Medulla oblongata (tissue), 1 donor: ENCODE measurements at regions not wholly inside any gene's neighbourhood (a gene's known extent, or its start where the extent isn't known, plus 50 kb on each side); places are given as distances from the start of the nearest gene placed in this dataset.
"Not testable (repeated sequence)": the region's sequence is repeated elsewhere in the genome, so short reads cannot be mapped to it uniquely, and the experiment has no call there.

Experiments used
- DNase-seq: peaks from one replicate; pipeline ENCODE4 v3.0.0-alpha.2; 2015; ENCODE audit errors: extremely low spot score

DNA sequence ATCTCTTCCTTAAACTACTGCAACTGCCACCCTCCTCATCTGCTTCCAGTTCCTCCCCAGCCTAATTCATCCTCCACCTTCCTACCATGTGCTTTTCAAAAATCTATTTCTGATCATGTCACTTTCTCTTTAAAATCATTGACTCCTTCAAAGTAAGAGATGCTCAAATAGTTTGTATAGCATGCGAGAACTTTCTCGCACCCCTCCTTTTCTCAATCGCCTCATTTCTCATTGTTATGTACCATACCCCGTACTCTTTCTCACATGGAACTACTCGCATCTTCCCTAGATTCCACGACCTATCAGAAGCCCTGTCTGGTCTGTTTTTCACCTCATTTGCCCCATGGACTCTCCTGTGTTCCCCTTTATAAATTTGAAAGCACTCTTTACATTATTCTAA, 238.2 kb downstream of the NRIP1 start:
- DNase-seq, result no peak

DNA sequence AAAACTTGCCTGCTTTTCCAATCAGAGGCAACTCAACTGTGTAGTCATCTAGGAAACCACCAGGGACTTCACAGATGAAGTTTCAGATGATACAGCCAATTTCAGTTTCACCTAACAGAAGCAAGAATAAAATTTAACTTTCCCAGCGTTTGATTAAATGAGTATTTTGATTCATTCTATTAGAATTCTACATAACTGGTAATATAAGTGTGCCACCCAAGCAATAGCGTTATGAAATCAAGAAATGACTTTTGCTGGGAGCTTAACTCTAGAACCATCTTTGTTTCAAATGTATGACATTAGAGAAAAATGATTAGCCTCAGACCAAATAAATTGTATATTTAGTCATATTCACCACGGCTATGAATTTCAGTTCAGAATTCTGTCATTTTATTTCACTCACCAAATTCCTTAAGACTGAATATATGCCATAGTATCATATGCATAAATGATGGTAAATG, 239.3 kb downstream of the NRIP1 start:
- DNase-seq, result no peak

GRCh38 chr21:14824126-14824525, 240.7 kb downstream of the NRIP1 start:
- no peak for DNase-seq

GRCh38 chr21:14817311-14817710, 247.5 kb downstream of the NRIP1 start:
- DNase-seq, result no peak

GRCh38 chr21:14814991-14815390, 249.8 kb downstream of the NRIP1 start:
- no peak for DNase-seq

DNA sequence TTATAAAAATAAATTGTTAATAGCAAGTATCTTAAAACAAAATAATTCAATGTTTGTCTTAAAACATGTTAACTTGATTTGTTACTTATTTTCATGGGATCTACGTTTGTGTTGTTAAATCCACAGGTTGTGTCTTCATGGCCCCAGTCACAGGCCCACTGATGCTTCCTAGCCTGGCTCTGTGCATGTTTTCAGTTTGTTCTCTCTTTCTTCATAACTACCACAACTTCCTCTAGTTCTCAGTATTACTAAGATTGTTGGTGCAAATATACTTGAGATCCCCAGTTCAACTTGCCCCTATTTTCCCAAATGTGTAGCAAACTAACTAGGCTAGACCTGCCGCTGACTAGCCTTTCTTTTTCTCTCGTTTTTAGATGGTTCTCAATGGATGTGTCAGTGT, 250.5 kb downstream of the NRIP1 start:
- DNase-seq, result no peak

DNA sequence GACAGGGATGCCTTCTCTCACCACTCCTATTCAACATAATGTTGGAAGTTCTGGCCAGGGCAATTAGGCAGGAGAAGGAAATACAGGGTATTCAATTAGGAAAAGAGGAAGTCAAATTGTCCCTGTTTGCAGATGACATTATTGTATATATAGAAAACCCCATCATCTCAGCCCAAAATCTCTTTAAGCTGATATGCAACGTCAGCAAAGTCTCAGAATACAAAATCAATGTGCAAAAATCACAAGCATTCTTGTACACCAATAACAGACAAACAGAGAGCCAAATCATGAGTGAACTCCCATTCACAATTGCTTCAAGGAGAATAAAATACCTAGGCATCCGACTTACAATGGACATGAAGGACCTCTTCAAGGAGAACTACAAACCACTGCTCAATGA, 258.1 kb upstream of the SAMSN1 start:
- not testable (repeated sequence) for DNase-seq

- no peak for DNase-seq
Observed at GRCh38 chr21:14797543-14797942, 251.4 kb upstream of the SAMSN1 start.

DNA sequence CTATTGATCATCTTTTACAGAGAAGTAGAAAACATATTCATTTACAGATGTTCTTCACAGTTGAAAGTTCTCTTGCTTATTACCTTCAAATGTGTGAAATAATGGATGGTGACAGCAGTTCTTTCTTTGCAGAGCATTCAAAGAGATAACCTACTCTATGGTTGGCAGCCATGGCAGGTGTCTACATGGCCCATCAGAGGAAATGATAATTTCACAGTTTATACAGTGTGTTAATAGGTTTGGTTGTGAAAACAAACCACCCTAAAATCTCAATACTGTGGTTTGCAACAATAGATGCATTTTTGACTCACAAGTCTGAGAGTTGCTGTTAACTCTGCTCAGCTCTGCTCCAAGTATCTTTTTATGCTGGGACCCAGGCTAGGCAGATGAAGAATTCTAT, 241.2 kb upstream of the SAMSN1 start:
- DNase-seq, result no peak

GRCh38 chr21:14785679-14786078, 239.6 kb upstream of the SAMSN1 start:
- no peak for DNase-seq

DNA sequence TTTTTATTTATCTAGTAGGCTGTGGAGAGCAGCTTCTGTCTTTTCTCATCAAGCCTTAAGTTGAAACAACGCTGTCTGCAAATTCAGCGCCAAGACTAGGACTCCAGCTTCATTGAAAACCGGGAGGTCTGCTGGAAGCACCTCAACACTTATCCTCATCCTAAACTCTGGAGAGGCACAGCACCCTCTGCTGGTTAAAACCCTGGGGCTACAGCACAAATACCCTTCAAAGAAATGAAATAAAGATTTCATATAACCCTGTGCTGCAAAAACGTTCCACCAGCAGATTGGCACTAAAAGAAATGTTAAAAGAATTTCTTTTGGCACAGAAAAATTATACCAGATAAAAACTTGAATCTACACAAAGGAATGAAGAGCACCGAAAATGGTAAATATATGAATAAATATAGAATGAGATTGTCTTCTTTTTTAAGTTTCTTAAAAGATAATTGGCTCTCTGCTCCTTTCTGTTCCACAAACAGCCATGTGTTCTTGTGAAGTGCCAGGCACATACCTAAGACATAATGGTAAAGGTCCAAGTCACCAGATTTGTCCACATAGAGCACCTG, 227.7 kb upstream of the SAMSN1 start:
- DNase-seq, result peak; percentile 62

DNA sequence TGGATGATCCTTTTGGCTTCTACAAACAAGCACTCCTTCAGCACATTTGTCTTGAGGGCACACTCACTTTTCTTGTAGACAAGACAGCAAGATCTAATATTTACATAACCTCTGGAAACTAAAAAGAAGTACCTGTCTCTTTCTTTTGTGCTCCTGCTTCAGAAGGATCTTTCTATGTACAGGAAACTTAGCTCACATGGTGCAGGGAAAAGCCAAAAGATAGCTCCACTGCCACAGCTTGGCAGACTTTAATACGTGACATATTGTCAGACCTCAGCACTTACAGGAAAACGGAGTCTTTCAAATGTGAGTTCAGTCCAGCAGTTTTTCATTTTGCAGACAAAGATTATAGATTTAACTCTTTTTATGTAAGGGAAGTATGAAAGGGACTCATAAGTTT, 225.5 kb upstream of the SAMSN1 start:
- peak; percentile 50 for DNase-seq

DNA sequence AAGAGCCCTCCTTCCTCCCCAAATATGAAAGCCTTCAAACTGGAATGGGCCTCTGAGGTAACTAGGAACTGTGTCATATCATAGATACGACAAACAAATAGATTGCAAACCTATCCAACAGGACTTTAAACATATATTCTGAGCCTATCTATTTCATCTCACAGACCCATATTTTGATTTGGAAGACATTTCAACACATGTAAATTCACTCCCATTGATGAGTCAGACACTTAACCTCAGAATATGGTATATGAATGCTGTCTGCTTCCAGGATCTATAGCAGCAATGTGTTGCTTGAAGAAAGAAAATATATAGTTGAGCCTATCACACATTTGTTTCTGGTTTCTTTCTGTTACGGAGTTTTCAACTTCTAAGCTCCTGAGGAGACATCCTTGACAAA, 221.9 kb upstream of the SAMSN1 start:
- no peak for DNase-seq

DNA sequence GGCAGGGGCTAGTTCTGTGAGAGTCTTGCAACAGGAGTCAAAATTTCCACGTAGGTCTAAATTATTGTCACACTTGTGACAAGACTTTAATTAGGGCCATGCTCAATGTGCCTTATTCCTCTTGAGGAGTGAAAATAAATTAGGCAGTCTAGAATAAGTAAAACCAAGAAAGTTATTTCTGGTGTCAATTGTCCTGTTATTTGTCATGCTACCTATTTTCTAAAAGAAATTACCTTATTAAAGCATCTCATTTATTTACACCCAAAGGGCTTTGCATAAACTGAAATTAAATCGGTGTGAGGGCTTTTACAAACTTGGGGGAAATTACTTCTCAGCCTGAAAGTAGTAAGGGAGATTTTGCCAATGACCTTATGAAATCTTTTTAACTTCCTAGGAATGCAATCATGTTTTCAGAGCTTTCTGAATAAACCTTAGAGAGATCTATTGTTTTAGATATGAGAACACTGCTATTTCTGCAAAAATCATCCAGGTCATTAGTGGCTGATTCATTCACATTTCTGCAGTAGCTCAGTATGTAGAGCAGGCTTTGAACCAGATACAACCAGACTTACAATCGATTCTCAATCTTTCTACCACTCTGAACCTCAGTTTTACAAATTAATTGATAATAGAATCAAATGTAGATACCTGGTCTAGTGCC, 221.2 kb upstream of the SAMSN1 start:
- DNase-seq, result no peak

DNA sequence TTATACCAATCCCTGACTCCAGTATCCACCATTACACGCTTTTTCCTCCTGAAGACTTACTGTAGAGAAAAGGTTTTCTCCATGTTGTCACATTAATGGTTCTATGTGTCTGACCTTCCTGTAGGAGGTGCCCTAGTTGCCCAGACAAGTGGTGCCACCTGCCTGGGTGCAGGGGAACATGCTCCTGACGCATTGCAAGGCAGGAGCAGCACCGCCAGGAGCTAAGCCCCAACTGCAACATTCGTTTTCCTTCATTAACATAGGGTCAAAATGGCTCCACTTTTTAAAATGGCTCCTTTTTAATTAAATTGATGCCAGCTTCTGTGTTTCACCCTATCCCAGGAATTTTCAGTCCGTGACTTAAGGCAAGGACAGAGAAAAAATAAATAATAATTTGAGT, 220.1 kb upstream of the SAMSN1 start:
- no peak for DNase-seq

GRCh38 chr21:14763695-14764064, 217.6 kb upstream of the SAMSN1 start:
- DNase-seq, result no peak

DNA sequence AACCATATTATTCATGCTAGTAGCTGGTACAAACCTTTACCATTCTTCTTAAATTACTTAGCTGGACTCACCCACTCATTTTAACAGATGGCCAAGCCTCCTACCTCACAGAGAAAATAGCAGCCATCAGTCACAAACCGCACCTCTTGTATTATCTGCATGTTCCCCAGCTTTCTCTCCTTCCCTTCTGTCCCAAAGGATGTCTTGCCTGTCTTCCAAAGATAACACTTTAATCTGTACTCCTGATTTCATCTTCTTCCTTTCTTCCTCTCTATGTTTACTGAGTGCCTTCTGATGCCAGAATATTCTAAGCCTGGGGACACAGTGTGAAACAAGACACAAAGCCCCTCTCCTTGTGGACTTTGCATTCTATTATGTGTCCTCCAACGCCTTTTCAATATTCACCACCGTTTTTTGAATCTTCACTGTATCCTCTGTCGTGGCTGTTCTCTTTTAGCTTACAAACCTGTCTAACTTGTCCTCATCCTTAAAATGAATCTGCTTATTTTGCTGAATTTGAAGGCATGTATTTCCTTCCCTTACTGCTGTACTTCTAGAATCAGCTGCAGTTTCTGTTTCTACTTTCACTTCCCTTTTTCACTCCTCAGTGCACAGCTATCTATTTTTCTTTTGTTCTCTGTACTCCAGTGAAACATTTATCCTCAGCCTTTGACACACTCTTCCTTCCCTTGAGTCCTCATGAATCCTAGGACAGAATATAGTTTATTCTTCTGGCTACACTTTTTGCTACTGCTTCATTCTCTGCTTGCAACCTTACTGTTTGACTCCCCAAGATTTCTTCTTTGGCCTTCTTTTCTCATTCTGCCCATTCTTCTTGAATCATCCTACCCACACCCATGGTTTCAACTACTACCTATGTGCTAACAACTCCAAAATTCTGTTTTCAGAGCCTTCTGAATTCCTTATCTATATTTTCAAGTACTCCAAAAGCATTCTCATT, 216.9 kb upstream of the SAMSN1 start:
- peak; percentile 81 for DNase-seq

DNA sequence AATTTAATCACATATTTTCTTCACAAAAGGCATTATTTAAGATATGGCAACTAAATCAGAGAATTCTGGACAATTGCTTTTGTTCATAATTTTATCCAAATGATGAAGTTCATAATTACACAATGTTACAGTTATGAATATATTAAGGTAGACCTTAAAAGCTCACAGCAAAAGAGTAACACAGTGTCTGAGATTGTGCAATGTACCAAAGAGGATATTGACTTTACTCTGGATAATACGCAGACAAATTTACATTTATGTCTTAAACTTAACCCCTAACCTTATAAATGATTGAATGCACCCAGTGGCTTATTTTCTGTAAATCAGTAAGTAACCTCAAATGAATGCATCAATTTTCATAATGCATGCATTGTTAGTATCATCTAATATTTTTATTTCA, 216.2 kb upstream of the SAMSN1 start:
- DNase-seq, result no peak

GRCh38 chr21:14759285-14759684, 213.2 kb upstream of the SAMSN1 start:
- no peak for DNase-seq

GRCh38 chr21:14758849-14759248, 212.7 kb upstream of the SAMSN1 start:
- DNase-seq, result no peak

- DNase-seq, result no peak
Observed at GRCh38 chr21:14757533-14758327, 211.6 kb upstream of the SAMSN1 start.

DNA sequence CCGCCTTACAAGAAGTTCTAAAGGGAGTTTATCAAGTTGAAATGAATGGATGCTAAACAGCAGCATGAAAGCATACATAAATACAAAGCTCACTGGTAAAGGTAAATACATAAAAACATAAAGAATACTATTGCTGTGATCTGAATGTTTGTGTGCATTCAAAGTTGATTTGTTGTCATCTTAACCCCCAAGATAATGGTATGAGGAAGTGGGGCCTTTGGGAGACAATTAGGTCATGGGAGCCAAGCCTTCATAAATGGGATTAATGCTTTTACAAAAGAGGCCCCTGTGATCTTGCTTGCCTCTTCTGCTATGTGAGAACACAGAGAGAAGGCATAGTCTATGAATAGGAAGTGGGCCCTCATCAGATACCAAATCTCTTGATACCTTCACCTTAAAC, 209.0 kb upstream of the SAMSN1 start:
- DNase-seq, result no peak
